ENCODE measurements at regions not wholly inside any gene's neighbourhood (a gene's known extent, or its start where the extent isn't known, plus 50 kb on each side); places are given as distances from the start of the nearest gene placed in this dataset.

DNA sequence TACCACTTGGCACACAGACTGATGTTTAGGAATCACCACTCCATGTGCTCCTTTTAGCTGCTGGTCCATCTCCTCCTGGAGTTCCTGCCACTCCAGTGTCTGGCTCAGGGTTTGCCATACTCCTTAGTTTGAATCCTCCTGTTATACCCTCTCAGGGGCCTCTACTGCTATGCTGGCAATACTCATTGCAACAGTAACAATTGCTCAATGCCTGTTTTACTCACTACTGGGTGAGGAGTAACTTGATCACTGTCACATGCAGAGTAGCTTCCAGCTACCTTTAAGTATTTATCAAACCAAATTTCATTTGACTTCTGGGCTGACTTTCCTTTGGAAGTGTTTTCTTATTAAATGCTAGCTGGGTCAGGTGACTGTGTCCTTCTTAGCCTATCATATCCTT is 107.2 kb upstream of the WLS start:
- H3K4me3 ChIP-seq (ENCODE audit: low read depth, low read length), result no peak overlapping the region
- DNase-seq (ENCODE audit: low read depth), result peak; percentile 84
- TF ChIP-seq, protein P1, sequence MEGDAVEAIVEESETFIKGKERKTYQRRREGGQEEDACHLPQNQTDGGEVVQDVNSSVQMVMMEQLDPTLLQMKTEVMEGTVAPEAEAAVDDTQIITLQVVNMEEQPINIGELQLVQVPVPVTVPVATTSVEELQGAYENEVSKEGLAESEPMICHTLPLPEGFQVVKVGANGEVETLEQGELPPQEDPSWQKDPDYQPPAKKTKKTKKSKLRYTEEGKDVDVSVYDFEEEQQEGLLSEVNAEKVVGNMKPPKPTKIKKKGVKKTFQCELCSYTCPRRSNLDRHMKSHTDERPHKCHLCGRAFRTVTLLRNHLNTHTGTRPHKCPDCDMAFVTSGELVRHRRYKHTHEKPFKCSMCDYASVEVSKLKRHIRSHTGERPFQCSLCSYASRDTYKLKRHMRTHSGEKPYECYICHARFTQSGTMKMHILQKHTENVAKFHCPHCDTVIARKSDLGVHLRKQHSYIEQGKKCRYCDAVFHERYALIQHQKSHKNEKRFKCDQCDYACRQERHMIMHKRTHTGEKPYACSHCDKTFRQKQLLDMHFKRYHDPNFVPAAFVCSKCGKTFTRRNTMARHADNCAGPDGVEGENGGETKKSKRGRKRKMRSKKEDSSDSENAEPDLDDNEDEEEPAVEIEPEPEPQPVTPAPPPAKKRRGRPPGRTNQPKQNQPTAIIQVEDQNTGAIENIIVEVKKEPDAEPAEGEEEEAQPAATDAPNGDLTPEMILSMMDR (IDR thresholded peaks at IDR 0.05; ENCODE audit: insufficient read depth, low read depth, low read length), result no peak

DNA sequence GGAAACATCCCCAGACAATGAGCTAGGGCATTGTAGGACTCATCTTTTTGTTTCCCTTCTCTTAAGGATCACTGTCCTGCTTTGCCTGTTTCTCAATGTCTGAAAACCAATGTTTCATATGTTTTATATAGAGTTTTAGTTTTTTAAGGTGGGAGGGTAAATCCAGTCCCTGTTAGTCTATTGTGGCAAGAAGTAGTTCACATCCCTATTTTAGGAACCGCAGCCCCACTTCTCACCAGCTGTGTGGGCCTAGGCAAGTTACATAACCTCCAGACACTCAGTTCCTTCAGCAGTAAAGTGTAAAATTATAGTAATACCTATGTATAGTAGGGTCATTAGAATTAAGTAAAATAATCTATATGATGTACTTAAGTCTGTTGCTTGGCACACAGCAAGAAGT is 105.8 kb upstream of the WLS start:
- no peak overlapping the region for H3K4me3 ChIP-seq (ENCODE audit: low read depth, low read length)
- TF ChIP-seq, protein P1 (IDR thresholded peaks at IDR 0.05; ENCODE audit: insufficient read depth, low read depth, low read length), result no peak
- DNase-seq (ENCODE audit: low read depth), result no peak

- DNase-seq (ENCODE audit: low read depth), result peak; percentile 28
- TF ChIP-seq, protein P1 (IDR thresholded peaks at IDR 0.05; ENCODE audit: insufficient read depth, low read depth, low read length), result no peak
Measured at GRCh38 chr1:68332041-68332440, 99.7 kb upstream of the WLS start.

DNA sequence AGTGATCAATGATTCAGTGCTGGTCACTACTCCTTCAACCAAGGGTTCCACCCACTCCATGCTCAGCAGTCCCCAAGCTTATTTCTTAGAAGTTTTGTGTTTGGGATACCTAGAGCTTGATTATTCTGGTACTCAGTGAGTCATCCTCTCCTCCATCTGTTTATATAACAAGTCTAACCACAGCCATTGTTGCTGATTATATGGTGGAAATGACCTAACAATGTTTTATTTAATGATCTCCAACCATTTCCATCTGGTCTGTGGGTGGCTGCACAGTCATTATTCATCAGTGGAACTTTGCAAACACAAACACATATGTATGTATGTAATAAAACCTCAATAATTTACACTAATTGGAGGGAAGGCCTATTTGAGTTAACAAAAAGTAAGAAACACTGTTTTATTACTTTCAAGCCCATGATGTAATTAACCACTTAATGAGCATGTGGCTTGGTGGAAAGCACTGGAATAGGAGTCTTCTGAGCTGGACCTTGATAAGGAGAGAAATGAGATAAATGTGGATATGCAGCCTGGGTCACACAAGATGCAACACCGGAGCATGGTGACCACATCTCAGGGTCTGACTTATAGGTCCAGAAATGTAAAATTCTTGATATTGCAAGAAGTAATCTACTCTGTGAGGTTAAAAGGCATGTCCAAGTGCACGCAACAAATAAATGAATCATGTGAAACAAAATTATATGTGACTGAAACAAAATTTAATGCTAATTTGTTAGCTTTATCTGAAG is 99.0 kb upstream of the WLS start:
- TF ChIP-seq, protein P1 (IDR thresholded peaks at IDR 0.05; ENCODE audit: insufficient read depth, low read depth, low read length), result no peak
- DNase-seq (ENCODE audit: low read depth), result peak; percentile 90

More at GRCh38 chr1:68332041-68332440, 99.7 kb upstream of the WLS start:
- H3K4me3 ChIP-seq (ENCODE audit: low read depth, low read length), result no peak overlapping the region

GRCh38 chr1:68330391-68330790 is 98.1 kb upstream of the WLS start:
- TF ChIP-seq, protein P1 (IDR thresholded peaks at IDR 0.05; ENCODE audit: insufficient read depth, low read depth, low read length), result no peak
- no peak for DNase-seq (ENCODE audit: low read depth)
- H3K4me3 ChIP-seq (ENCODE audit: low read depth, low read length), result no peak overlapping the region

More for the DNA sequence above, 99.0 kb upstream of the WLS start:
- H3K4me3 ChIP-seq (ENCODE audit: low read depth, low read length), result no peak overlapping the region

GRCh38 chr1:68329096-68329835 is 96.9 kb upstream of the WLS start:
- H3K4me3 ChIP-seq (ENCODE audit: low read depth, low read length), result no peak overlapping the region
- TF ChIP-seq, protein P1 (IDR thresholded peaks at IDR 0.05; ENCODE audit: insufficient read depth, low read depth, low read length), result no peak
- no peak for DNase-seq (ENCODE audit: low read depth)

Measured in fibroblast of villous mesenchyme (primary cell).